Spleen (tissue), 7 donors: ENCODE measurements at regions not wholly inside any gene's neighbourhood (a gene's known extent, or its start where the extent isn't known, plus 50 kb on each side); places are given as distances from the start of the nearest gene placed in this dataset.

ENCODE experiments used
- CTCF ChIP-seq, 11 experiments: fragments of 200-600 bp in 7 of 11; fragments of 450-650 bp in 4 of 11; sonication (generic) in 4 of 11; IDR thresholded peaks in 8 of 11; conservative IDR thresholded peaks in 3 of 11; 1 replicate in 7 of 11; 2 replicates in 4 of 11; pipeline versions ENCODE4 v1.4.0 to v1.8.0; 2016 to 2021; ENCODE audit warnings: antibody characterized with exemption in 11 of 11, inconsistent platforms in 4 of 11, mild to moderate bottlenecking in 1 of 11
- POLR2A ChIP-seq, 3 donors: fragments of 450-650 bp; IDR thresholded peaks; one replicate each; pipeline ENCODE4 v1.5.1; 2017; ENCODE audit warnings: antibody characterized with exemption in 3 of 3, mild to moderate bottlenecking in 1 of 3
- donor health status: DM: no; HTN: no; CAD: no; lungs with moderate emphysema.
- donor health status: DM: no; HTN: no; CAD: no.
- donor health status: DM: no; HTN: no; CAD: no.

GRCh38 chr12:42908712-42909111 lies 319.2 kb upstream of the PRICKLE1 start:
- TF ChIP-seq CTCF (IDR thresholded peaks at IDR 0.05 in 8 of 11, conservative IDR thresholded peaks at IDR 0.05 in 3 of 11), result no peak
- TF ChIP-seq POLR2A (IDR thresholded peaks at IDR 0.05), result no peak
